Liver (tissue), 7 donors: ENCODE measurements at regions not wholly inside any gene's neighbourhood (a gene's known extent, or its start where the extent isn't known, plus 50 kb on each side); places are given as distances from the start of the nearest gene placed in this dataset.

Experiments
- DNase-seq: peaks from one replicate; pipeline ENCODE4 v3.0.0-alpha.2; 2017; ENCODE audit warnings: low spot score
- H3K27ac ChIP-seq, 2 donors: one replicate each; pipeline ENCODE4 v1.7.0; 2013; ENCODE audit warnings: inconsistent platforms in 2 of 2, low read length in 2 of 2, control low read depth in 1 of 2, low read depth in 1 of 2, mild to moderate bottlenecking in 1 of 2
- H3K27me3 ChIP-seq, 4 donors: one replicate each; pipeline versions ENCODE4 v1.6.1 to v1.7.0; 2013; ENCODE audit warnings: low read length in 3 of 4, inconsistent platforms in 1 of 4, mild to moderate bottlenecking in 1 of 4, moderate library complexity in 1 of 4; ENCODE audit not compliant: control insufficient read depth in 4 of 4, insufficient read depth in 4 of 4
- H3K36me3 ChIP-seq, 4 donors: one replicate each; pipeline versions ENCODE4 v1.6.1 to v1.7.0; 2013; ENCODE audit warnings: low read length in 3 of 4, mild to moderate bottlenecking in 3 of 4, low read depth in 1 of 4, moderate library complexity in 1 of 4; ENCODE audit not compliant: control insufficient read depth in 4 of 4, insufficient read depth in 3 of 4
- H3K4me1 ChIP-seq, 4 donors: one replicate each; pipeline versions ENCODE4 v1.6.1 to v1.7.0; 2013; ENCODE audit warnings: low read length in 3 of 4, mild to moderate bottlenecking in 3 of 4, moderate library complexity in 1 of 4; ENCODE audit not compliant: control insufficient read depth in 4 of 4, insufficient read depth in 4 of 4
- H3K4me3 ChIP-seq, 3 donors: one replicate each; pipeline versions ENCODE4 v1.6.1 to v1.7.0; 2013; ENCODE audit warnings: low read length in 3 of 3, control low read depth in 1 of 3, low read depth in 1 of 3, mild to moderate bottlenecking in 1 of 3
- H3K9ac ChIP-seq, 2 donors: one replicate each; pipeline ENCODE4 v1.7.0; 2013; ENCODE audit warnings: low read length in 2 of 2, mild to moderate bottlenecking in 2 of 2, moderate library complexity in 2 of 2, control low read depth in 1 of 2, low read depth in 1 of 2
- H3K9me3 ChIP-seq, 4 donors: one replicate each; pipeline versions ENCODE4 v1.6.1 to v1.7.0; 2013; ENCODE audit warnings: low read length in 3 of 4; ENCODE audit not compliant: control insufficient read depth in 4 of 4
- ATF3 ChIP-seq: IDR thresholded peaks from 2 replicates; pipeline ENCODE4 v1.6.1; 2016; ENCODE audit warnings: antibody characterized with exemption
- EGR1 ChIP-seq, 2 donors: IDR thresholded peaks; 2 replicates each; pipeline ENCODE4 v1.6.1; 2016 to 2018; ENCODE audit warnings: antibody characterized with exemption in 2 of 2, low read depth in 2 of 2
- FOXA2 ChIP-seq: IDR thresholded peaks from 2 replicates; pipeline ENCODE4 v1.6.1; 2016; ENCODE audit warnings: antibody characterized with exemption
- GABPA ChIP-seq, 2 donors: IDR thresholded peaks in 1 of 2; conservative IDR thresholded peaks in 1 of 2; 2 replicates each; pipeline ENCODE4 v1.6.1; 2016; ENCODE audit warnings: antibody characterized with exemption in 2 of 2, mild to moderate bottlenecking in 1 of 2, moderate library complexity in 1 of 2
- HNF4A ChIP-seq, 2 donors: conservative IDR thresholded peaks; 2 replicates each; pipeline ENCODE4 v1.6.1; 2016; ENCODE audit warnings: antibody characterized with exemption in 2 of 2, mild to moderate bottlenecking in 2 of 2
- HNF4G ChIP-seq: IDR thresholded peaks from 2 replicates; pipeline ENCODE4 v1.6.1; 2016; ENCODE audit warnings: antibody characterized with exemption
- JUND ChIP-seq, 2 donors: IDR thresholded peaks; 2 replicates each; pipeline ENCODE4 v1.6.1; 2016; ENCODE audit warnings: antibody characterized with exemption in 2 of 2
- MAX ChIP-seq: IDR thresholded peaks from 2 replicates; pipeline ENCODE4 v1.6.1; 2016; ENCODE audit warnings: antibody characterized with exemption
- NR2F2 ChIP-seq: IDR thresholded peaks from 2 replicates; pipeline ENCODE4 v1.6.1; 2016; ENCODE audit warnings: antibody characterized with exemption
- RAD21 ChIP-seq, 2 donors: IDR thresholded peaks; 2 replicates each; pipeline ENCODE4 v1.6.1; 2016; ENCODE audit warnings: antibody characterized with exemption in 2 of 2, mild to moderate bottlenecking in 2 of 2
- REST ChIP-seq: IDR thresholded peaks from 2 replicates; pipeline ENCODE4 v1.6.1; 2016; ENCODE audit warnings: antibody characterized with exemption, mild to moderate bottlenecking
- RXRA ChIP-seq, 2 donors: IDR thresholded peaks; 2 replicates each; pipeline ENCODE4 v1.6.1; 2017 to 2018; ENCODE audit warnings: antibody characterized with exemption in 2 of 2, mild to moderate bottlenecking in 1 of 2
- SP1 ChIP-seq: IDR thresholded peaks from 2 replicates; pipeline ENCODE4 v1.6.1; 2018; ENCODE audit warnings: antibody characterized with exemption, mild to moderate bottlenecking
- TAF1 ChIP-seq: conservative IDR thresholded peaks from 2 replicates; pipeline ENCODE4 v1.6.1; 2016; ENCODE audit warnings: antibody characterized with exemption, mild to moderate bottlenecking
- YY1 ChIP-seq: IDR thresholded peaks from 2 replicates; pipeline ENCODE4 v1.6.1; 2016; ENCODE audit warnings: antibody characterized with exemption, mild to moderate bottlenecking
- ZBTB33 ChIP-seq: IDR thresholded peaks from 2 replicates; pipeline ENCODE4 v1.6.1; 2016; ENCODE audit warnings: antibody characterized with exemption
- WGBS: extraction: QIAGEN DNeasy Blood & Tissue Kit; methylation state at CpG from one replicate; pipeline ENCODE4 v1.1.7; 2013; 5-methylcytosine and 5-hydroxymethylcytosine counted together
- donor health status: healthy.
- donor health status: healthy.
- donor health status: healthy.
- donor health status: healthy.

DNA sequence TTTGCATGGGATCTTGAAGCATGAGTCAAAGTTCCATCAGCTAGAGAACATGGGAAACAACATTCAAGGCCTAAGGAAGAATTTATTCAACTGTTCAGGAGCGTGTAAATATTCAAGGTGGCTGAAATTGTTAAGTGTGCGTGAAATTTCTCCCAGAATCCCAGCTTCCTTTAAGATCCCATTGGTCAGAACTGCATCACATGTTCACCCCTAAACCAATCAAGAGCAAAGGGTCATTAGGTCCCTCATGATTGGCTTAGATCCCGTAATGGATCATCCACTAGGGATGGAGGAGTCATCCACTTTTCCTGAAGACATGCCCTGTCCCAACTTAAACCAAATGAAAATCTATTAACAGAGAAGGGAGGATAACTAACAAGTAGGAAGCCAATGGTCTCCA, 201.6 kb downstream of the TMEM114 start:
- Histone ChIP-seq H3K9me3 (no peaks in the 10 kb centered on the region), H3K36me3 (no peaks in the 10 kb centered on the region), H3K4me3 (no peak overlapping the region), H3K9ac (no peak overlapping the region), H3K27me3 (no peaks in the 10 kb centered on the region), H3K27ac (no peak overlapping the region), H3K4me1 (no peaks in the 10 kb centered on the region)
- no peak for TF ChIP-seq HNF4G
- no peak for TF ChIP-seq MAX
- TF ChIP-seq EGR1 (IDR thresholded peaks at IDR 0.05; ENCODE audit: low read depth in 2 of 2) = no peak
- TF ChIP-seq TAF1 = no peak
- no peak for TF ChIP-seq NR2F2
- no peak for TF ChIP-seq RXRA (IDR thresholded peaks at IDR 0.05)
- no peak for TF ChIP-seq JUND (IDR thresholded peaks at IDR 0.05)
- TF ChIP-seq FOXA2 = no peak
- TF ChIP-seq YY1 = no peak
- TF ChIP-seq GABPA (IDR thresholded peaks at IDR 0.05 in 1 of 2, conservative IDR thresholded peaks at IDR 0.05 in 1 of 2) = no peak
- no peak for TF ChIP-seq HNF4A (conservative IDR thresholded peaks at IDR 0.05)
- TF ChIP-seq REST = no peak
- TF ChIP-seq RAD21 (IDR thresholded peaks at IDR 0.05) = no peak
- no peak for TF ChIP-seq ATF3
- TF ChIP-seq SP1 = no peak
- TF ChIP-seq ZBTB33 = no peak
- no peak for DNase-seq
- WGBS = 78% methylated on average over 3 of the region's 3 CpGs

GRCh38 chr16:8381814-8382213, 208.5 kb downstream of the TMEM114 start:
- no peak overlapping the region for H3K9ac ChIP-seq
- DNase-seq = no peak
- no peak overlapping the region for H3K4me3 ChIP-seq

More at GRCh38 chr16:8381814-8382213, 208.5 kb downstream of the TMEM114 start:
- Histone ChIP-seq H3K4me1 (no peaks in the 10 kb centered on the region), H3K9me3 (peaks cover 0 to 1% (median 0%) of the 10 kb centered on the region in 4 donors), H3K36me3 (no peaks in the 10 kb centered on the region), H3K27me3 (peaks cover 0 to 16% (median 0%) of the 10 kb centered on the region in 4 donors), H3K27ac (no peak overlapping the region)
- TF ChIP-seq ATF3 = no peak
- WGBS = 88% methylated on average over 9 of the region's 9 CpGs
